ENCODE measurements at regions not wholly inside any gene's neighbourhood (a gene's known extent, or its start where the extent isn't known, plus 50 kb on each side); places are given as distances from the start of the nearest gene placed in this dataset.
"Not testable (repeated sequence)": the region's sequence is repeated elsewhere in the genome, so short reads cannot be mapped to it uniquely, and the experiment has no call there.

- Histone ChIP-seq H3K27me3 (no peaks in the 10 kb centered on the region), H3K4me1 (peaks cover 13 to 39% (median 32%) of the 10 kb centered on the region in 3 donors), H3K27ac (peak overlapping the region in 3 of 4 donors; percentile 16 to 97 (median 95)), H3K36me3 (no peaks in the 10 kb centered on the region), H3K4me3 (no peak overlapping the region), H3K9me3 (no peaks in the 10 kb centered on the region)
- ATAC-seq, result no peak
- intact Hi-C loops (cut with DNase I), result loop anchor here in 1 of 3 donors (10.0 kb wide), 1 partner anchor 64 kb away; no protein-coding TSS in a partner anchor
- TF ChIP-seq CTCF (IDR thresholded peaks at IDR 0.05), result no peak
- FAIRE-seq, result no peak
- DNase-seq, result no peak
- WGBS, 2 donors, result 96 to 99% methylated on average over 10 of the region's 10 CpGs
These were observed 111.3 kb upstream of the LOC128125822 start for GRCh38 chr6:63460971-63461370.

- peaks cover 2 to 29% (median 22%) of the 10 kb centered on the region in 3 donors for H3K4me1 ChIP-seq
- H3K9me3 ChIP-seq, result no peaks in the 10 kb centered on the region
- intact Hi-C loops (cut with DNase I), result loop anchor here in 1 of 3 donors (10.0 kb wide), 1 partner anchor 61 kb away; no protein-coding TSS in a partner anchor
- H3K27me3 ChIP-seq, result no peaks in the 10 kb centered on the region
- no peak overlapping the region for H3K27ac ChIP-seq
- ATAC-seq, result no peak
- TF ChIP-seq CTCF (IDR thresholded peaks at IDR 0.05), result no peak
- FAIRE-seq, result no peak
- no peak for DNase-seq
- H3K36me3 ChIP-seq, result no peaks in the 10 kb centered on the region
- H3K4me3 ChIP-seq, result no peak overlapping the region
These were observed 108.2 kb upstream of the LOC128125822 start for GRCh38 chr6:63464060-63464459.

DNA sequence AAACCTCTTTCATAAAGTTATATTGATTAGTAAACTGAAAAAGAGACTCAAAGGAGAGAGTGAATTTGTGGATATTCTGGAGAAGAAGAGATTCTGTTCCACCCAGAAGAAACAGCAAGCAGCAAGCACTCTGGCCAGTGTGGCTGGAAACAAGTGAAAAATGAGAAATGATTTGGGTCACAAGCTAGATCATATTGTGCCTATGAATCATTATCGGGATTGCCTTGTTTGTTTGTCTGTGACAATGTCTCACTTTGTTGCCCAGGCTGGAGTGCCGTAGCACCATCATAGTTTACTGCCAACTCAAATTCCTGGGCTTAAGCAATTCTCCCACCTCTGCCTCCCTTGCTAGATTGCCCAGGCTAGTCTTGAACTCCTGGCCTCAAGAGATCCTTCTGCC is 106.5 kb upstream of the LOC128125822 start:
- WGBS, 2 donors, result 59 to 65% methylated on average over 2 of the region's 2 CpGs
- H3K9me3 ChIP-seq, result no peaks in the 10 kb centered on the region
- ATAC-seq, result peak in 1 of 4 donors; percentile 11
- no peaks in the 10 kb centered on the region for H3K36me3 ChIP-seq
- no peak for TF ChIP-seq CTCF (IDR thresholded peaks at IDR 0.05)
- FAIRE-seq, result no peak
- intact Hi-C loops (cut with DNase I), result loop anchor here in 1 of 3 donors (10.0 kb wide), 1 partner anchor 59 kb away; no protein-coding TSS in a partner anchor
- no peaks in the 10 kb centered on the region for H3K27me3 ChIP-seq
- no peak overlapping the region for H3K4me3 ChIP-seq
- H3K27ac ChIP-seq, result no peak overlapping the region
- peaks cover 0 to 18% (median 8%) of the 10 kb centered on the region in 3 donors for H3K4me1 ChIP-seq
- DNase-seq, result no peak

- H3K4me1 ChIP-seq, result peaks cover 0 to 13% (median 8%) of the 10 kb centered on the region in 3 donors
- WGBS, 2 donors, result 93% methylated on average over 1 of the region's 1 CpG
- no peaks in the 10 kb centered on the region for H3K36me3 ChIP-seq
- intact Hi-C loops (cut with DNase I), result loop anchor here in 1 of 3 donors (10.0 kb wide), 1 partner anchor 59 kb away; no protein-coding TSS in a partner anchor
- FAIRE-seq (no peak), DNase-seq (no peak), ATAC-seq (no peak)
- no peak overlapping the region for H3K27ac ChIP-seq
- no peak for TF ChIP-seq CTCF (IDR thresholded peaks at IDR 0.05)
- no peaks in the 10 kb centered on the region for H3K27me3 ChIP-seq
- H3K4me3 ChIP-seq, result no peak overlapping the region
- no peaks in the 10 kb centered on the region for H3K9me3 ChIP-seq
These were observed 106.0 kb upstream of the LOC128125822 start for GRCh38 chr6:63466242-63466733.

- WGBS, 2 donors, result 66 to 67% methylated on average over 10 of the region's 10 CpGs
- DNase-seq (no peak), FAIRE-seq (no peak), ATAC-seq (peak in 3 of 4 donors; percentile 39 to 69 (median 55))
- H3K27me3 ChIP-seq, result no peaks in the 10 kb centered on the region
- no peak for TF ChIP-seq CTCF (IDR thresholded peaks at IDR 0.05)
- H3K27ac ChIP-seq, result no peak overlapping the region
- no peak overlapping the region for H3K4me3 ChIP-seq
- H3K4me1 ChIP-seq, result peaks cover 0 to 9% (median 4%) of the 10 kb centered on the region in 3 donors
- intact Hi-C loops (cut with DNase I), result loop anchor here in 1 of 3 donors (10.0 kb wide), 1 partner anchor 57 kb away; no protein-coding TSS in a partner anchor
- no peaks in the 10 kb centered on the region for H3K36me3 ChIP-seq
- no peaks in the 10 kb centered on the region for H3K9me3 ChIP-seq
These were observed 104.9 kb upstream of the LOC128125822 start for GRCh38 chr6:63467247-63467954.

GRCh38 chr6:63471145-63471544 is 101.1 kb upstream of the LOC128125822 start:
- FAIRE-seq; intact Hi-C loops (cut with DNase I): not testable (repeated sequence)
- 86 to 96% methylated on average over 2 of the region's 2 CpGs for WGBS, 2 donors

More at GRCh38 chr6:63471145-63471544, 101.1 kb upstream of the LOC128125822 start:
- ATAC-seq, H3K4me3 ChIP-seq, H3K36me3 ChIP-seq, H3K4me1 ChIP-seq, DNase-seq, H3K27me3 ChIP-seq, H3K9me3 ChIP-seq, H3K27ac ChIP-seq: not testable (repeated sequence)

All from pancreas (tissue), 10 donors.